OCI-LY3 (cell line): ENCODE measurements at regions not wholly inside any gene's neighbourhood (a gene's known extent, or its start where the extent isn't known, plus 50 kb on each side); places are given as distances from the start of the nearest gene placed in this dataset.
"Not testable (repeated sequence)": the region's sequence is repeated elsewhere in the genome, so short reads cannot be mapped to it uniquely, and the experiment has no call there.

Experiments
- H2AFZ ChIP-seq: fragments of 200-600, 300-600 bp; shearing (Covaris generic); 2 replicates; pipeline ENCODE4 v1.6.0; 2014; ENCODE audit warnings: antibody characterized with exemption, low read depth, low read length
- H3K27ac ChIP-seq: fragments of 200-600, 300-600 bp; sonication (generic); 2 replicates; pipeline ENCODE4 v1.5.1; 2014; ENCODE audit warnings: mild to moderate bottlenecking, low read length, moderate library complexity, mixed read lengths
- H3K27me3 ChIP-seq: fragments of 200-600, 300-600 bp; sonication (generic); 2 replicates; pipeline ENCODE4 v1.6.1; 2014; ENCODE audit warnings: low read depth, low read length, mixed read lengths
- H3K36me3 ChIP-seq: fragments of 200-600, 300-600 bp; sonication (generic); replicated peaks from 2 replicates; pipeline ENCODE3; 2014; ENCODE audit warnings: low read depth, low read length, mixed read lengths
- H3K4me1 ChIP-seq: fragments of 300-600, 200-600 bp; sonication (generic); 2 replicates; pipeline ENCODE4 v1.6.1; 2014; ENCODE audit warnings: low read length, mixed read lengths
- H3K4me2 ChIP-seq: fragments of 200-600, 300-600 bp; sonication (generic); 2 replicates; pipeline ENCODE4 v1.6.1; 2014; ENCODE audit warnings: low read length, mixed read lengths
- H3K4me3 ChIP-seq: fragments of 300-600, 200-600 bp; sonication (generic); 2 replicates; pipeline ENCODE4 v1.5.1; 2014; ENCODE audit warnings: antibody characterized with exemption, mild to moderate bottlenecking, low read length, moderate library complexity
- H3K79me2 ChIP-seq: fragments of 300-600, 200-600 bp; shearing (Covaris generic); 2 replicates; pipeline ENCODE4 v1.6.1; 2014; ENCODE audit warnings: mild to moderate bottlenecking, low read length, mixed read lengths
- H3K9ac ChIP-seq: fragments of 300-600, 200-600 bp; shearing (Covaris generic); 2 replicates; pipeline ENCODE4 v1.6.0; 2014; ENCODE audit warnings: mild to moderate bottlenecking, low read length, moderate library complexity
- H3K9me3 ChIP-seq: fragments of 200-600, 300-600 bp; shearing (Covaris generic); 2 replicates; pipeline ENCODE4 v1.6.1; 2014; ENCODE audit warnings: low read length, mixed read lengths; ENCODE audit not compliant: insufficient read depth
- H4K20me1 ChIP-seq: fragments of 200-600, 300-600 bp; sonication (generic); 2 replicates; pipeline ENCODE4 v1.6.1; 2016; ENCODE audit warnings: low read length, mixed read lengths; ENCODE audit not compliant: insufficient read depth

- H2AFZ ChIP-seq, H4K20me1 ChIP-seq, H3K4me3 ChIP-seq, H3K9me3 ChIP-seq, H3K27me3 ChIP-seq, H3K27ac ChIP-seq, H3K4me1 ChIP-seq, H3K36me3 ChIP-seq, H3K79me2 ChIP-seq: not testable (repeated sequence)
- Histone ChIP-seq H3K9ac (0 out of 2 replicates have a peak overlapping the region, but pooled peaks have one; percentile 30), H3K4me2 (peak overlapping the region; percentile 55)
Observed at GRCh38 chr1:149635290-149635899, 51.7 kb downstream of the PPIAL4C start.

DNA sequence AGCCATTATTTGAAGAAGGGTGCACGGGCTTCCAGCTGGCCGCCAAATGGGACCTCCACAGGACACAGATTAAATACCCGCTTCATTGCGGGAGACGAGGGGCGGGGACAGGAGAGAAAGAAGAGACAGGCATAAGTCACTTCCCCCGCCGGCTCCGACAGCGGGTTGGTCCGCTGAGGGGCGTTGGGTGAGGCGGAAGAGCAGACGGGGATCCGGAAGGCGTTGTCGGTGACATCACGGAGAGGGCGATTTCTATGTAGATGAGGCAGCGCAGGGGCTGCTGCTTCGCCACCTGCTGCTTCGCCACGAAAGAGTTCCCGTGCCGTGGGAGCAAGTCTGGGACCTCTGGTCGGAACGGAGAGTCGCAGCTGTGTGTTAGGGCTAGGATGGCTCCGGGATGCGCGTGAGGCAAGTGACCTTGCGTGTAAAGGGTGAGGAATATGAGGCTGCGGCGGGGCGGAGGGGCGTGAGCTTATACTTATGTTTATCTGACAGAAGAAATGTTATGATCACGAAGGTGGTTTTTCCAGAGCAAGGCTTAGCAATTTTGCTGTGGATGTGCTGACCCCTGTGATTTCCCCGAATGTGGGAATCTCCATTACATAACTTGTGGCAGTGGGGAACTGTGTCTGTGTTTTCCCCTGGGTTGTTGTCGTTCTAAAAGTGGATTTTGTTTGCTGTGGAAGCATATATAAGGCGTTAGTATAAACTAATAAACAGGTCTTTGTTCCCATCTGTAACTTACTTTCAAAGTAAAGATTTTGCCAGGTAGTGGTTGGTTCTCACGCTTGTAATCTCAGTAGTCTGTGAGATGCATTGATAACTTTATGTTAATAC lies 52.9 kb downstream of the PPIAL4C start:
- not testable (repeated sequence) for H4K20me1 ChIP-seq, H3K4me1 ChIP-seq, H3K9me3 ChIP-seq, H3K79me2 ChIP-seq, H3K36me3 ChIP-seq, H3K27me3 ChIP-seq
- peak overlapping the region; percentile 53 for H3K4me2 ChIP-seq
- H2AFZ ChIP-seq: peak overlapping the region; percentile 33; the same call in 1 of the 2 replicates
- peak overlapping the region; percentile 78 for H3K27ac ChIP-seq
- peak overlapping the region; percentile 74 for H3K4me3 ChIP-seq
- peak overlapping the region; percentile 68 for H3K9ac ChIP-seq

DNA sequence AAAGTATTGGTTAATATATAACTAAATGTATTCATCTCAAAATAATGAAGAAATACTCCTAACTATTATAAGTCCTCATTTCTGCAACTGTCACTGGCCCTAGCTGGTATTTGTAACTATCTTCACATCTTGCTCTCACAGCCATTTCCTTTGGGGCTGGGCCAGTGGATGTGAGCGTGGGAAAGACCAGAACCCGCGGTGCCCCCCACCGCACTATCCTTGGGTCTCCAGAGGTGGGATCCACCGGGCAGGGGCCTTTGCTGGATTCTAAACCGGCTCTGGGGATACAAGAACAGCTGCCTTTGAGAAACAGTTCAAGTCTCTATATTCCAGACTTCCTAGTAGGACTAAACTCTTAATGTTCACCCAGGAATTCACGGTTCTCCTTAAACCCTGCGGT lies 54.8 kb downstream of the PPIAL4C start:
- H3K27ac ChIP-seq, H3K4me3 ChIP-seq, H3K4me1 ChIP-seq, H2AFZ ChIP-seq, H3K9ac ChIP-seq, H3K4me2 ChIP-seq, H3K27me3 ChIP-seq, H3K9me3 ChIP-seq, H3K79me2 ChIP-seq, H4K20me1 ChIP-seq, H3K36me3 ChIP-seq: not testable (repeated sequence)

DNA sequence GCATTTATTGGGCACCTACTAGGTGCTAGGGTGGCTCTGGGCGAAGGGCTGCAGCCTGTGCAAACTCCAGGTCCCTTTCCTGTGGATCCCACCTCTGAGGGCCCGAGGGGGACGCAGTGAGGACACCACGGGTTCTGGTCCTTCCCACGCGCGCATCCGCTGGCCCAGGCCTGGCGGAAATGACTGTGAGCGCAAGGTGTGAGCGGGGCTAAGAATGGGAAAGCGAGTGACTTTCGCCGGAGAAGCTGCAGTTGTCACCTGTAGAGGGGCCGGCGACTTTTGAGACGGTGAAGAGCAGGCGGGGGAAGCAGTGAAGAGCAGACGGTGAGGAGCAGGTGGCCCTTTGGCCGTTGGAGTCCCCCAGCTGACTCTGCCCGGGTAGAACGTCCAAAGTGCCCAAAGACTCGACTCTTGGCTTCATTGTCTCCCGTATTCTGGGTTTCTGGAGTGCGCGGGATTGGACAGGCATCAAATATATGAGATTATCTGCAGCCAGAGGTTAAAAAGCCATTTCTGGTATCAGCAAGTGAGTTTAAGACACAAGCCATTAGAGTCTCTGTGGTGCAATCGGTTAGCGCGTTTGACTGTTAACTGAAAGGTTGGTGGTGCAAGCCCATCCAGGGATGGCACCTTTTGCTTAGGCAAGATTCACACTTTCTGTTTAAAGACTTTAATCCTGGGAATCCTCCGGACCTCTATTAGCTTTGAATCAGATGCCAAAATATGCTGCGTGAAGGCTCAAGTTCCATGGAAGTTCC lies 55.4 kb downstream of the PPIAL4C start:
- not testable (repeated sequence) for H3K4me3 ChIP-seq, H3K9me3 ChIP-seq, H3K4me1 ChIP-seq, H3K9ac ChIP-seq, H4K20me1 ChIP-seq, H2AFZ ChIP-seq, H3K27me3 ChIP-seq, H3K27ac ChIP-seq, H3K79me2 ChIP-seq, H3K36me3 ChIP-seq, H3K4me2 ChIP-seq

GRCh38 chr1:149641179-149641578 lies 57.5 kb downstream of the PPIAL4C start:
- H2AFZ ChIP-seq, H3K4me1 ChIP-seq, H3K4me3 ChIP-seq, H3K27ac ChIP-seq, H3K36me3 ChIP-seq, H4K20me1 ChIP-seq, H3K9me3 ChIP-seq, H3K79me2 ChIP-seq, H3K27me3 ChIP-seq, H3K4me2 ChIP-seq, H3K9ac ChIP-seq: not testable (repeated sequence)

DNA sequence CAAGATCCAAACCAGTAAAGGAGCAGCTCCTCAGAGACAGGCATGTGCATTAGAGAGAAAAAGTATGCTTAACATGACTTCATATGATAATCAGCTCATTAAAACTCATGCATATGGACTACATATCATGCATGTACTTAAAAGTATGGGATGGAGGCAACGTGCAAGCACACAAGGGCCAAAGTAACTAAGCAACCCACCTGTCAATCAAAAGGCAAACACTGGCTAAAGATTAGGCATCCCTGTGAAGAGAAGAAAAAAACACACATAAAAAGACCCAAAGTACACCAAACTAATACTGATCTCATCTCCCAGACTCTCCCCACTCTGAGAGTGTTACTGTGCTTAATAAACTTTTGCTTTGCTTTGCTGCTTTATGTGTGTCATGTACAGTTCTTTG lies 61.2 kb downstream of the PPIAL4C start:
- H3K36me3 ChIP-seq, H3K9ac ChIP-seq, H3K27ac ChIP-seq, H3K27me3 ChIP-seq, H3K79me2 ChIP-seq, H3K9me3 ChIP-seq, H2AFZ ChIP-seq, H4K20me1 ChIP-seq, H3K4me1 ChIP-seq, H3K4me3 ChIP-seq, H3K4me2 ChIP-seq: not testable (repeated sequence)

GRCh38 chr1:149646360-149647017 lies 62.8 kb downstream of the PPIAL4C start:
- H3K79me2 ChIP-seq, H3K27me3 ChIP-seq, H3K27ac ChIP-seq, H2AFZ ChIP-seq, H3K9me3 ChIP-seq, H4K20me1 ChIP-seq, H3K4me1 ChIP-seq, H3K36me3 ChIP-seq: not testable (repeated sequence)
- Histone ChIP-seq H3K4me3 (peak overlapping the region; percentile 75), H3K4me2 (peak overlapping the region; percentile 49), H3K9ac (peak overlapping the region; percentile 43; the same call in 1 of the 2 replicates)

GRCh38 chr1:149647018-149647373 lies 63.3 kb downstream of the PPIAL4C start:
- not testable (repeated sequence) for H3K27ac ChIP-seq, H3K4me1 ChIP-seq, H2AFZ ChIP-seq, H3K9me3 ChIP-seq, H3K27me3 ChIP-seq, H3K79me2 ChIP-seq, H3K36me3 ChIP-seq, H4K20me1 ChIP-seq
- H3K9ac ChIP-seq: peak overlapping the region; percentile 43; the same call in 1 of the 2 replicates
- peak overlapping the region; percentile 75 for H3K4me3 ChIP-seq
- peak overlapping the region; percentile 49 for H3K4me2 ChIP-seq

DNA sequence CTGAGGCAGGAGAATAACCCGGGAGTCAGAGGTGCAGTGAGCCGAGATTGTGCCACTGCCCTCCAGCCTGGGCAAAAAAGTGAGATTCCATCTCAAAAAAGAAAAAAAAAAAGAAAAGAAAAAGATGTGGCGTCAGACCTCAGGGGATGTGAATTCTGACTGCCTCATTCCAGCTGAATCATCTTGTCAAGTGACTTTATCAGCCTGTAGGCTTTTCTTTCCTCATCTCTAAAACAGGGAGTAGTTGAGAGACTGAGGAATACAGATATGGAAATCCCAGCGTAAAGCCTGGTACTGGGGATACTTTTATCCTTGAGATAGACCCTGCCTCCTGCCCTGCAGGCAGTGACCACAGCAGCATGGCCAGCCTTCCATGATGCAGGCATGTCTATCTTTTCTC lies 74.1 kb downstream of the PPIAL4C start:
- H3K9me3 ChIP-seq, H3K4me3 ChIP-seq, H3K9ac ChIP-seq, H3K79me2 ChIP-seq, H3K4me2 ChIP-seq, H2AFZ ChIP-seq, H3K27ac ChIP-seq, H3K27me3 ChIP-seq, H3K4me1 ChIP-seq, H4K20me1 ChIP-seq, H3K36me3 ChIP-seq: not testable (repeated sequence)
